GM21515 (cell line): ENCODE measurements at regions not wholly inside any gene's neighbourhood (a gene's known extent, or its start where the extent isn't known, plus 50 kb on each side); places are given as distances from the start of the nearest gene placed in this dataset.
"Not testable (repeated sequence)": the region's sequence is repeated elsewhere in the genome, so short reads cannot be mapped to it uniquely, and the experiment has no call there.

Source experiments
- ATAC-seq: cut with Tn5 transposase; IDR thresholded peaks from one replicate; pipeline ENCODE4 v1.9.1; 2021; ENCODE audit not compliant: unreplicated experiment

GRCh38 chr14:55891692-55892091 is 226.5 kb upstream of the PELI2 start:
- no peak for ATAC-seq

- ATAC-seq, result no peak
Observed at GRCh38 chr14:55892906-55893305, 225.3 kb upstream of the PELI2 start.

DNA sequence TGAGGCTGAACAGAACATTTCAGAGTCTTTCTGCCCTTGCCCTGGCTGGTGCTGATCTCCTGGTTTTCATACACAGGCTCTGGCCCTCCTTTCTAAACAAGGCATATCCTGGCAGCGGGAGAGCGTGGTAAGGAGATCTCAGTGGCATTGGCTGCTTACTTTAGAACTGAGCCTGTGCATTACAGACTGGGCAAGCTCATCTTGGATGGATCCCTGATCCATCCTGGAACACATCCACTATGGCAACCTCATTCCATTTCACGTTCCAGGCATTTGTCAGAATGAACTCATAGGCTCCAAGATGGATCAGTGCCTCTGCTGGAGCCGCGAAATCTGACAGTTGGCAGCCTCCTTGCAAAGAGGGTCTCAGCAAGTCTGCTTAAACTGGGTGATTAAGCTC is 224.5 kb upstream of the PELI2 start:
- ATAC-seq, result no peak

GRCh38 chr14:55897031-55897430 is 221.2 kb upstream of the PELI2 start:
- no peak for ATAC-seq

DNA sequence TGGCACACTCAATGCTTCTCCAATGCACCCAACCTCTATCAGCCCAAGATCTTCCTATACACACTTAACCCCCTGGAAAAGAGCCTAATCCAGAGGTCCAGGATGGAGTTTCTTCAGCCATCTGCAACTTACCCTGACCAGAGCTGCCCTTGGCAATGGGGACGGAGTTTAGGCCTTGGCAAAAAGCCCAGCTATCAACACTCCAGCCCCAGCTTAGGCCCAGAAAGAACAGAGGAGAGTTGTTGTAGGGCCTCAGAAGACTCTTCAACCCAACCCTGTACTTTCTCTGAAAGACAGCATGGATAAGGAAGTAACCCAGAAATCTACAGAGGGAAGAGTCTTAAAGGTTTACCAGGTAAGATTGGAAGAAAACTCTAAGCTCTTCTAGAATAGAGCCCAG is 219.3 kb upstream of the PELI2 start:
- ATAC-seq, result no peak

DNA sequence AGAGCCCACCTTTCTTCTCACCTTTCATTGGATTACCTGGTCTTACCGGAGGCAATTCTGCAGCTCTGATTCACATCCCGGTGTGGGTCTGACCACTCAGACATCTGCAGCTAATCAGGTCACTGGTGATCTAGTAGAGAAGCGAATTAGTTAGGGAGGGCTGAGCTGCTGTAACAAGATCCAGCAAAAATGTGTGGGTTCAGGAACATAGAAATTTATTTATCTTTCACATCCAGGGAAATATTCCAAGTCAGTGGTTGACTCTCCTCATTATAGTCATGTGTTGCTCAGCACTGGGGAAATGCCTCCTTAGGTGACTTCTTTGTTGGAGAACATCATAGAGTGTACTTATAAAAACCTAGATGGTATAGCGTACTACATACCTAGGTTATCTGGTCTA is 218.7 kb upstream of the PELI2 start:
- ATAC-seq, result no peak

GRCh38 chr14:55900749-55901148 is 217.5 kb upstream of the PELI2 start:
- ATAC-seq, result no peak

GRCh38 chr14:55901291-55901690 is 216.9 kb upstream of the PELI2 start:
- no peak for ATAC-seq

GRCh38 chr14:55902241-55902640 is 216.0 kb upstream of the PELI2 start:
- no peak for ATAC-seq

DNA sequence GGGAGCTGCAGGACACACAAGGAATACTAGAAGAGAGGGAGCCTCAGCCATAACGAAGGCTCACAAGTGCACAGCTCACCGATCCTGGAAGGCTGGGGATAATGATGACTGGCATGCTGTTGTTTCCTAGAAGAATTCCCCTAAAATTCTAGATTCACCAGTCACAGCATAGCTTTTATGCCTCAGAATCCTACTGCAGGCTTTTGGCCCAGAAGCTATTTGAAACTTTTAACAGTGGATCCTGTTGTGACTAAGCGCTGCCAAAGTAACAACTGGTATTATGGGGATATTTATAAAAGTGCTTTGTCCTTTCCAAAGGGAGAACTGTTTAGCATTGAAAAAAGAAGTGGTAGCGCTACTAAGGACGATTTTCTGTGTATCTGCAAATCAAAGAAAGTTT is 214.1 kb upstream of the PELI2 start:
- no peak for ATAC-seq

GRCh38 chr14:55908106-55908505 is 210.1 kb upstream of the PELI2 start:
- ATAC-seq, result no peak

DNA sequence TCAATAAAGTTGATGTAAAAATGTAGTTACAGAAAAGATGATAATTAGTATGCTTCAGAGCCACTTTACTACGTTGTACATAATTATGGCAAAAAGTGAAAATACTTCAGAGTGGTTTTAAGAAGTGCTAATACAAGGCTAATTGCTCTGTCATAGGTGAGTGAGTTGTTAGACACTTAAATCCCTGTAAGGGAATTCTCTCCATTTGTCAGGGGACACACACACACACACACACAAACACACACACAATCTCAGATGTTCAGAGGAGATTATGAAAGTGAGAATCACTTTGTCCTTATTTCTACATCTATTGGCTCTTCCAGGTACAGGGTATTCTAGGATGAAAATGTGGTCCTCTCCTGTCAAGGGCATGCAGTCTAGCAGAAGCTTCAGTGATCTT is 208.3 kb upstream of the PELI2 start:
- no peak for ATAC-seq

- ATAC-seq, result no peak
Observed at GRCh38 chr14:55910601-55911243, 207.5 kb upstream of the PELI2 start.

- ATAC-seq, result no peak
Observed at GRCh38 chr14:55911776-55912175, 206.4 kb upstream of the PELI2 start.

DNA sequence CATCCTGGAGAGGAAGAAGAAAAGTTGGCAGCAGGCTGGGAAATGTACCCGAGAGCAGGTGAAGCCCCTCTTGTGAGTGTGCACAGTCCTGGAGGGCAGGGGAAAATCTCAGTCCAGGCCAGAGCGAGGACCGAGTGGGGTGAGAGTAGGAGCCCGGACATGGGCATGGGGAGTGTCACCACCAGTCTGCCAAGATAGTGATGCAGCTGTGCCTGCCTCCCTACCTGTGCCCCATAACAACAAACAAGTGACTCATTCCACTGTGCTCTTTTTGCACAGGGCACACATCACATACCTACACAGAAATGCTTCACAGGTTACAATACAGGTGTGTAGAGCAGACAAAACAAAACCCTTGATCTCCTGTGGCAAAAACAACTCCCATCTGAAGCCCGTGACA is 205.9 kb upstream of the PELI2 start:
- no peak for ATAC-seq

DNA sequence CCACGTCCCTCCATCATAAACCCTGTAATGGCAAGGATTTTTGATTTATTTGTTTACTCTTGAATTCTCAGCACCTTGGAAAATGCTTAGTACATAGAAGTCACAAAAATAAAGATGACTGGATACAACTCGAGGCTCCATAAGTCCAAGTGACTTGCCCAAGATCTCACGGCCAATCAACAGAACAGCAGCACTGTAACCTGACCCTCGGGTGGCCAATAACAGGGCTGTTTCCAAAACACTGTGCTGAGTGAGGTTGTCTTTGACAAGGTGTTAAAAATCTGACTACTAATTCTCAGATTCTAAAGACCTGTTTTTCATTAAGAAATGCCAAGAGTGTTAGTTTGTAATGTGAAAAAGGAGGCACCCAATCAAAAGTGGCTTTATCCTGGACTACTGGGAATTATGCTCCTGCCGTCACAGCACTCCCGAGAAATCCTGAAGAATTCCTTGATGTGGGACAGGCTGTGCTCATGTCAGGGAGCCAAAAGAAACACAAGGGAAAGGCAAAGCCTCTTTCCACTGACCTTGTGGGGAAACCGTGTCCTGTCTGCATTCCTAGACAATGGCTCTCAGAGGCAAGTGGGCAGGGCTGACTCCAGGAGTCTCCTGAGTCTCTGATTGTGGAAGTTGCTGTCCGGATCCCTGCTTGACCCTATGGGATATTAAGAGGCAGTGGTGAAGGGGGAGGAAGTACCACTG is 204.7 kb upstream of the PELI2 start:
- no peak for ATAC-seq

GRCh38 chr14:55914771-55915170 is 203.4 kb upstream of the PELI2 start:
- ATAC-seq, result no peak

- ATAC-seq, result no peak
Observed at GRCh38 chr14:55915456-55915855, 202.8 kb upstream of the PELI2 start.

DNA sequence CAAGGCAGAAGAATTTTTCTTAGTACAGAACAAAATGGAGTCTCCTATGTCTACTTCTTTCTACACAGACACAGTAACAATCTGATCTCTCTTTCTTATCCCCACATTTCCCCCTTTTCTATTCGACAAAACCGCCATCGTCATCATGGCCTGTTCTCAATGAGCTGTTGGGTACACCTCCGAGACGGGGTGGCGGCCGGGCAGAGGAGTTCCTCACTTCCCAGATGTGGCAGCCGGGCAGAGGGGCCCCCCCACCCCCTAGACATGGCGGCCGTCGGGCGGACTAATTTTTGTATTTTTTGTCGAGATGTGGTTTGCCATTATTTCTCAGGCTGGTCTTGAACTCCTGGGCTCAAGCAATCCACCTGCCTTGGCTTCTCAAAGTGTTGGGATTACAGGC is 198.4 kb upstream of the PELI2 start:
- ATAC-seq, result not testable (repeated sequence)

DNA sequence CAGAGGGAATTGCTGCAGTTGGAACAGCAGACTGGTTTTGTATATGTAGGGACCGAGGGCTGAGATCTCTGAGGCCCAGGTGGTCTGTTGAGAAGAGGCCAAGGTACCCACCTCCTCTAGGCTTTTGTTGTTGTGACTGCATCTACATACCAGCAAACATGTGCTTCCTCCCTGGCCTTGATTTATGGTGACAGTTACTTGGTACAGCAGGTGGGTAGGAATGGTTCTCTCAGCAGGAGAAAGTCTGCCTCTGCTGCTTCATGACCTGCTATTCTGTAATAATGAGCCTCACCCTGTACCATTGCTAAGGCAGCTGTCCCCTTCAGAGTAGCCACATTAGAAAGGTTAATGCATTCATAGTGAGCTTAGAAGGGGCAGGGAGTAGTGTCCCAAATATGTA is 196.7 kb upstream of the PELI2 start:
- no peak for ATAC-seq

DNA sequence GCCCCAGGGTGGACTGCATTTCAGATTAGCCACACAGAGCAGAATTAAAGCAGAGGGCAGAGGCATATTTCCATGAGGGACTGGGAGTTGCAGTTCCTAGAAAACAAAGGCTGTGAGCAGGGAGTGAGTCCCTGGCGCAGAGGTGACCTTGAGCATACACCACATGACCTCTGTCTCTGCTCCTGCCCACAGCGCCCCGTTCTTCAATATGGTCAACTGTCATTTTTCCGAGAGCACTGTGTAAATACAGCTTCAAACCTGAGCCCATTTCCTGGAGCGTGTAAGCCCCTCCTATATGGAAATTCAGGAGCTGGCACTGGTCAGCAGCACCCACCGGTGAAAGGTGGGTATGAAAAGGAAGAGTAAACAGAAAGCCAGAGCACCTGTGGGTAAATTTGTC is 192.2 kb upstream of the PELI2 start:
- no peak for ATAC-seq

DNA sequence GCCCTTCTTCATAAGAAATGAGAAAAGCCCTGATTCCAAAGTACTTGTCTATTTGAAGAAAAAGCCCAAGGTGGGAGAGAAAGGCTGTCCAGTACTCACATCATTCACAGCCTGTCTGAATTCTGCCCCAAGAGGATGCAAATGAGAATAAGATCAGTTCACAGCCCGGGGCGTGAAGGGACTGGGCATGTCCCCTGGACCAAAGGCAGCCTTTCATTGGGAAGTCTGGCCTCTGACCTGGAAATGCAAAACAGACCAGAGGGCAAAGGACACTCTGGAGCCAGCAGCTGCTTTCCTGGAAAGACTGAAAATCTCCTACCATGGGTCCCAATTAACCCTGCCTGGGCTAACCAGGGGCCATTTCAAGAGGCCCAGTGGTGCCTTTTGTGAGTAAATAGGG is 191.2 kb upstream of the PELI2 start:
- no peak for ATAC-seq

DNA sequence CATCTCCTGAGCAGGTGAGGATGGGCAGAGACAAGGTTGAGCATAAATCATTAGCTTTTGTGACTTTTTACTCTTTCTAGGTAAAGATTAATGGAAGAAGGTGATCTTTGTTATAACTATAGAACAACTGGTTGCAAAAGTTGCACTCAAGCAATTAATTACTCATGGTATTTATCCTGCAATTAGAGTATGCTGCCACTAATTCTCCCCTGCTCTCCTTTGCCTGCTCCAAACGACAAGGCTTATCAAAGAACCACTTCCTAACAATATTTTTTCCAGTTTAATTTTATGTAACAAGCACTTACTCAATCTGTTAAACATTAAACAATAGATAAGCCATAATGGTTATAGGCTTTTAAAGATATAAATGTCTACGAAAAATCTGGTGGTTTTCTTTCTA is 189.9 kb upstream of the PELI2 start:
- no peak for ATAC-seq
